ENCODE measurements at regions not wholly inside any gene's neighbourhood (a gene's known extent, or its start where the extent isn't known, plus 50 kb on each side); places are given as distances from the start of the nearest gene placed in this dataset.

DNA sequence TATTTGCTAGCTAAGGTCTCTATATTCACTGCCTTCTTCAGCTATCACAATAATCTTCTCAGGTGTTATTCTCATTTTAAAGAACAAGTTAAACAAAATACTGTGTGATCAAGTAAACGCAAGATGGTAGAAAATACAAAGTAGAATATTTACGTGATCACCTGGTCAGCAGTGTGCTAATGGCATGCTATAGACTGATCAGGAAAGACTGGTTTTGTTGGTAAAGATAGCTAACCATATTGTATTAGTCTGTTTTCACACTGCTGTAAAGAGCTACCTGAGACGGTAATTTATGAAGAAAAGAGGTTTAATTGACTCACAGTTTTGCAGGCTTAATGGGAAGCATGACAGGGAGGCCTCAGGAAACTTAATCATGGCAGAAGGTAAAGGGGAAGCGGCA, 50.4 kb downstream of the ZBTB38 start:
- no peak for DNase-seq (ENCODE audit: low read depth, low spot score)

DNA sequence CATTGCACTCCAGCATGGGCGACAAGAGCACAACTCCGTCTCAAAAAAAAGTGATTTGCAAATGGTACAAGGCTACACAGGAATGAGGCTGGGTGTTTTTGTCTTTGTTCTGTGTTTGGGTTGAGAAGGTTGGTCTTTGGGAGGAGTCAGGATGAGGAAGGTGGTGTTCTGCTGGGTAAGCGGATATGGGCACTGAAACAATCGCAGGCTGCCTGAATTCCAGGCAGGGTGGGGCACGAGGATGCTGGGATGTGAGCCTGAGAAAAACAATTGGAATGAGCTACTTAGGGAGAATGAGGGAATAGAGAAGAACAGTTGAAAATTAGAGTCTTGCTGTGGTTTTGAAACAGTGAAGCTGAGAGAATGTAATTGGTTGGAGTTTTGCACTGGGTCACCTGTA, 51.6 kb downstream of the ZBTB38 start:
- DNase-seq (ENCODE audit: low read depth, low spot score) = no peak

DNA sequence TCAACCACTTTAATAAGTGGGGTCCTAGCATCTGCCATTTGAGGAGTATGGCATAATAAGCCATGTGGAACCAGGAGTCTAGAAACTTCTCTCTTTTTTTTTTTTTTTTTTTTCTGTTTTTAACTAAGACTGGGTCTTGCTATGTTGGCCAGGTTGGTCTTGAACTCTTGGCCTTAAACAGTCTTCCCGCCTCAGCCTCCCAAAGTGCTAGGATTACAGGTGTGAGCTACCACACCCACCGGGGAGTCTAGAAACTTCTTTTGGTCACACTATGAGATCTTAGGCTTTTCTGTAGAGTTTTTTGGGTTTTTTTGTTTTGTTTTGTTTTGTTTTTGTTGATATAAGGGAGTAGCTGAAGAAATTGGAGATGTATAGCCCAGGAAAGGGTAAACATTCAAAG, 52.9 kb downstream of the ZBTB38 start:
- DNase-seq (ENCODE audit: low read depth, low spot score) = no peak

DNA sequence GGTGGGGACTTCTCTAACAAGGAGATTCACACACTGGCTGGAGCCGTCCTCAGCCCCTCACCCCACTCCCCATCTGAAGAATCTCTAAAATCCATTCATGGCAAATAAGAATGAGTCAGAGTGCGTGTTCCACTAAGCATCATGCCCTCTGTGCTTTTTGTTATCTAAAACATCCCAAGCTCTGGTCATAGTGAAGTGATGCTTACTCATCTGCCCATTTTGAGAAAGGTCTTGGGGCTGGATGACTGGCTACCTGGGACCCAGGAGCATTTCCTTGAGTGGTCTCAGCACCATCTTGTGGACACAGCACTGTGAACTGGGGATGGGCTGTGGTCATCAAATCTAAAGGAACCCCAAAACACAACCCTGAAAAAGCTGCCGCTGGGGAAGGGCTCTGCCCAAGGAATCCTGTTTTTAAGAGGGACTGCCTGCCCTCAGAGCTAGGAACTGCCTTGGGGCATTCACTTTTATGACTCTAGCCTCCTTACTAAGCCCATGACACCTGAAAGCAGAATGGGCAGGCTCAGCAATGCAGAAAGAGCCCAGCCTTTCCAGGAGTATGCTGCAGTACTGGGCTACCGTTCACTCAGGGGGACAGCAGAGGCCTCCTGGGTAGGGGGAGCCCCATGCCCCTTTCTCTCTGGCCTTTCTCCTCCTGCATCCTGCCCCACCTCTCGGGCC, 53.5 kb downstream of the ZBTB38 start:
- no peak for DNase-seq (ENCODE audit: low read depth, low spot score)

DNA sequence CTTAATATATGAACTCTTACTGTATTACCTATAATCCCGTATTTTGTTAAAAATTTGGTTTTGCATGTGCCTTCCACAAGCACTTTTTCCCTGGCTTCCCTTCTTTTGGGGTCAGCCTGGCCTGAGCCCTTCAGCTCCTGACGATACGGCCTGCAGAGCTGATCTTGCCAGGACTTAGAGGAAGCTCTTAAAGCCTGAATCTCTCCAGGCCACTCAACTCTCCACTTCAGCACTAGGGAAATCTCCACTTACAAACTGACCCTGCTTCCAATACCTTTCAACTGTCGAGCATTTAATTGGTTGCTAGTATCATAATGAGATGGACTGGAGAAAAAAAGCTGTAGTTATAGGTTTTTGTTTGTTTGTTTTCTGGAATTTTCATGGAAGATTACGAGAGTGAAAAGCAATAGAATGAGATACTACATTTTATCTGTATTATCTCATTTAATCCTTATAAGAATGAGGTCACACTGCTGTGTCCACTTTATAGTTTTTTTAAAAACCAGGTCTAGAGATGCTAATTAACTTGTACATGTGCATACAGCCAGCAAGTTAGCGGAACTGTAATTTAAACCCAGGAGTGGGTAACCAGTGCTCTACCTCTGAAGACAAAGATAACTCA, 54.8 kb downstream of the ZBTB38 start:
- no peak for DNase-seq (ENCODE audit: low read depth, low spot score)

DNA sequence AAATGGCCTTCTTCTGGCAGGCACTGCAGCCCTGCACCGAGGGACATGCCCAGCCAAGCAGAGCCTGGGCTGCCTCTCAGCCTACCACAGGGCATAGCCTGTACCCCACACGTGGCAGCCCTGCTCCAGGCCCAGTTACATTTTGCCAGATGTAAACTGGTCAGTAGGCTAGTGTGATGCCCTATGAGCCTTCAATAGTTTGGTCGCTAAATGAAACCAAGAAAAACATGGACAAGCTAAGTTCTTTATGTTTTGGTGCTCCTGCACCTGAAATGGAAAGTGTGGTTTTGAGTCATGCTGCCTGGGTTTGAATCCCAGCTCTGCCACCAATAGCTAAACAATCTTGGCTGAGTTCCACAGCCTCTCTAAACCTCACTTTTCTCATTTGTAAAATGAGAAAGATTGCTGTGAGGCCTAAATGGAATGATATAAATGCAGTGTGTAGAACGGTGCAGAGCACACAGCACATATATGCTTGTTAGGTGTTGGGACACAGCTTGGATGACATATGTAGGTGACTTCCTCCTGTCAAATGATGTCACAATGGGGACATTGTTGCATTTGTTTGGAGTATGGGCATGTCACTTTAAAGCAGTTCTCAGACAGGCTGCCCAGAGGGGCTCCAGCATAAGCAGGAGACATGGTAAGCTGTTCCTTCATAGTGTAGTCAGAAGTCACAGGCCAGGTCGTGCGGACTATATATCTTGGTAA, 57.4 kb downstream of the ZBTB38 start:
- DNase-seq (ENCODE audit: low read depth, low spot score) = no peak

DNA sequence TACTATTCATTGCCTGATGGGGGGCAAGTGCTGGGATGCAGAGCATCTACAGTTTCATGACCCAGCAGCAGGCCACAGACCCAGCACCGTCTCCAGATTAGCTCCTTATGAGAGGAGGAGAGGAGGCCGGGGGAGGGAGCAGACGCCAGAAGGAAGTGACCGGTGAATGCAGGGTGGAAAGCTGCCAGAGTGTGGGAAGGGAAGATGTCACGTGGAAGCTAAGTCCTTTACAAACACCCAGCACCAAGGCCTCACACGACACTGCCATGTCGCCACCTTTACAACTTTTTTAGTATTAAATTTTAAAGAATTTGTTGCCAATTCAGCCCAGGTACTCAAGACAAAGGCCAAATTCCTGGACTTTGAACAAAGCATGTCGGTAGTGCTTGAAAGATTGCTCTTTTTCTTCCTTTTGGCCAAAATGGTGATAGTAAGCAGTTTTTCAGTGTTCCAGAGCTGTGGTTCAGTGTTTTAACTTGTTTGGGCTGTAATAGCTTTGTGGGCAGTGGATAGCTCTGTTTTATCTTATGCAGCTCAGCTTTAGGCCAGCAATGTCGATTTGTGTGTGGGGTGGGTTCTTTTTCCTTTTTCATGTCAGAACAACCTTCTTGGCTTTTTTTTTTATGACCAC, 58.2 kb downstream of the ZBTB38 start:
- peak; percentile 65 for DNase-seq (ENCODE audit: low read depth, low spot score)

DNA sequence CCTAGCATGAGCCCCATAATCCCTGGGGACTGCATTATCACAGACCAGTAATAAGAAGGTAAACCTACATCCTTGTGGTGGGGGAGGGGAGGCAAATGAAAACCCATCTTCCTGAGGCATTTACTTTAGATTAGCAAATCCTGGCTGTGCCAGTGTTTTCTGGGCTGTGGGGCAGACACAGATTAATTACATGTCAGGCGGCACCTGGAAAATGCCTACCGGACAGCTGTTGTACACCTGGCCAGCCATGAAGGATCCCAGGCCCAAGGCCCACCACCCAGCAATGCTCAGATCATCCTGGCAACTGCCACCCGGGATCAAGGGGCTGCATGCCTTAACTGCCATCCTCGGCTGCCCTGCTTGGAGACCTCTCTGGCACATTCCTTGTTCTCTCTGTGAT, 59.1 kb upstream of the RASA2 start:
- DNase-seq (ENCODE audit: low read depth, low spot score) = no peak

DNA sequence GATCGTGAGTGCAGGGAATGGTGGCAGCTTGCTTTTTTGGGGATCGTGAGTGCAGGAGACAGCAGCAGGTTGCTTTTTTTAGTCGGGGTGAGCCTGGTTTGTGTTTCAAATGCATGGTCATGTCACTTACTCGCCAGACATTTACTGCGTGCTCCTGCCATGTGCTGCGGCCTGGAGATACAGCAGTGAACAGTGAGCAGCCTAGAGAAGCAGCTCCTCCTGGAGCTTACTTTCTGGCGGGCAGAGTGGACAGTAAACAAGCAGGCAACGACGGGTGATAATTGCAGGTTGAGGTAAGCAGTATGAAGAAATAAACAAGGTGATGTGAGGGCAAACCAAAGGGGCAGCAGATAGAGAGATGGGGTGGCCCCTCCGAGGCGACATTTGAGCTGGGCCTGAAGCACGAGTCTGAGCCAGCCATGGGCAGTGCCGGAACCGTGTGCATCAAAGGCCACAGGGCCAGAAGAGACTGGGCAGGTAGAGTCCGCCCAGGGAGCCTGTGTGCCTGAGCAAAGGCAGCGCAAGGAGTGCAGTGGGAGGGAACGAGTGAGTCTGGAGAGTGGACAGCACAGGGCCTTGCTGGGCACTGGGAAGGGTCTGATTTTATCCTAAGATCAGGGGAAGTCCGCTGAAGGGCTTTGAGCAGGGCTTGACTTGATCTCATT, 57.3 kb upstream of the RASA2 start:
- no peak for DNase-seq (ENCODE audit: low read depth, low spot score)

DNA sequence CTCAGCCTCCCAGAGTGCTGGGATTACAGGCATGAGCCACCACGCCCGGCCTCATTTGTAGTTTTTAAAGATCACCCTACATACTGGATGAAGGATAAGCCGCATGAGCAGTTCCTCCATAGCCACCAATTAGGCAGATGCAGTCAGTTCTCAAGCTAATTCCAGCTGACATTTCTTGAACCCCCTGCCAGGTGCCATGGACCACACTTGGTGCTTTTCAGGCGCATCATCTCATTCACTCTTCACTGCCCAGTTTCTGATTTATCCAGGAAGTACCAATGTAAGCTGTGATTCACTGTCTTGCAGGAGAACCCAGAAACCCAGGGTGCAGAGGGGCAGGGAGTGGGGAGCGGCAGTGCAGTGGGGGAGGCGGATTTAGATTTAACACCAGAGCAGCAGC, 56.5 kb upstream of the RASA2 start:
- no peak for DNase-seq (ENCODE audit: low read depth, low spot score)

DNA sequence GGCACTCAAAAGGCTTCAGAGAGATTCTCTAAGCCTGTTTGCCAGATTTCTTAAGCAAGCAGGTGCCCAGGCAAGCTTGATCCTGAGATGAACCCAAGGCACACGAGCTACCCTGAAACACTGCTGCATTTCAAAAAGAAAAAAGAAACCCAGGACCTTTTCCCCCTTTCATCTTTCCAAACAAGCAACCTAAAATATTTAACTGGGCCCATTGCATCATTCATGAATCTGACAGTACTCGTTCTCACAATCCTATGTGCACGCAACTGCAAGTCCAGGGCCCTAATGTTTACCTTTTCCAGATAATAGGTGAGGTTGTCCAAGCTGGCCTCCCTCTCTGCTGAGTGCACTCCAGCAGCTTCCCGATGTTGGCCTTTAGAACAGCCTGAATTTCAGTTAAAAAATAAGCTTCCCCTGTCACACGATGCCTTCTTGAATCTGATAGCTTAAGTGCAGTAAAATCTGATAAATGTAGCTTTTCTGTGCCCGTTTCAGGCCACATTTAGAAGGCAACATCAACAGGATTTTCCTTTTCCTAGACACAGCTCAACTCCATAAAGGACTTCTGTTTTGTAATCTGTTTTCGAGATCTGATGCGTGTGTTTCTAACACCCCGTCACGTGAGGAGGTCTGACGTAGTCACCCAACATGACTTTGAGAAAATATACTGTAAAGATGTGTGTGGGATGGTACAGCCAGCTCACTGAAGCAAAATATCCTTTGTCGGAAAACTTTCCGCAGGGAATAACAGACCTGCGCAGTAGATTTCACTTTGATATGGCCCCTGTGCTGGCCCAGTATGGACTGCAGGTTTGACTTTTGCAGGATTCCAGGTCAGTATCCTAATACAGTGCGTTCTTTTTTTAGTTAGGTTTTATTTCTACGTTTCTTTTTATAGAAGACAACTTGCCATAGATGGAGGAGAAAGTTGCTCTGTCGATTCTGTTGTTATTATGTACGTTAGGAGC, 55.1 kb upstream of the RASA2 start:
- no peak for DNase-seq (ENCODE audit: low read depth, low spot score)

DNA sequence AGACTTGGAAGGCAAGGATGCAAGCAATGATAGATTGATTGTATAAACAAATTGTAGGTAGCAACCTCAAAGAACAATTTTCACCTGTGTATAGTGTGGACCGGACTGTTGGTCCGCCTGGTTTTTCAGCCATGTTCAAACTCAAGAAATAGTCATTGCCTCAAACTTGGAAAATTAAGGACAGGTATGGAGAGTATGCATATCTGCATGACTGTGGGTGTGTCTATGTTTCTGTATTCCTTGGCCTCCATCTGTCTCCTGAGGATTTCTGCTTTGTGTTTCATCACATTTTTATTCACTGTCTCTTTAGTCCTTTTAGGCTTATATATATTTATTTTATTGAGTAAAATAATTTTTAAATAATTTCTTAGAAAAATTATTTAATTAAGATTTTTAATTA, 53.9 kb upstream of the RASA2 start:
- DNase-seq (ENCODE audit: low read depth, low spot score) = no peak

DNA sequence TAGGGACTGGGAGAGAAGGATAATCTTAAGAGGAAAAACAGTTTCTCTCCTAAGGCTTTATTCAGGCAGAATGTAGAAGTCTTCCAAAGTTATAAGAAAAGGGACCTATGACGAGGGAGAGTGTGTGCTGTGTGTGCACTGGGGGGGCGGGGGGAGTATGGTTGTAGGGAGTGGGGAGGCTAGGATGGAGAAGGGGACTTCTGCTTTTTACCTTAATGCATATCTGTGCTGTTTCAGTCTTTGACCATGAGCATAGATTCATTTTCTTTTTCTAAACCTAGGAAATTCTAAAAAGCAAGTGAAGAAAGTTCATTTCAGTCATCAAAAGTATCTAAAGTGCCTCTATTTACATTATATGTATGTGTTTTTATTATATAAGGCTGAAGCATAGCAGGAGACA, 52.6 kb upstream of the RASA2 start:
- no peak for DNase-seq (ENCODE audit: low read depth, low spot score)

DNA sequence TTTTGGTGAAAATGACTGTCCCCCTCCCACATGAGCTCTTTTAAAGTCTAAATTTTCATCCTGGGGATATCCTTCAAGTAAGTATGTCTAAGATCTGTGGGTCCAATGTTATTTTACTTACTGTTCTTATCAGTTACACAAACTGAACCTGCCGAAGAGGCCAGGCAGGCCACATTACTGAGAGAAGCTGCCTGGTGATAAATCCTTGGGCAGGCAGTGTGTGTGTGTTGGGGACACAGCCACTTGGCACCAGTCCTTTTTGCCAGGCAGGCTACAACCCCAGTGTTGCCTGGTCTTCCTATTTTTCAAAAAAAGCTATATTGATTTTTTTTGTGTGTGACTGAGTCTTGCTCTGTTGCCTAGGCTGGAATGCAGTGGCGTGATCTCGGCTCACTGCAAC, 50.6 kb upstream of the RASA2 start:
- DNase-seq (ENCODE audit: low read depth, low spot score) = no peak

Data from pulmonary artery endothelial cell (primary cell).